HT-29 (cell line): ENCODE measurements at regions not wholly inside any gene's neighbourhood (a gene's known extent, or its start where the extent isn't known, plus 50 kb on each side); places are given as distances from the start of the nearest gene placed in this dataset.
A peak's percentile ranks its signal among the peaks of the same experiment; 100 is the strongest.

ENCODE experiments used
- DNase-seq: peaks from one replicate; pipeline ENCODE4 v3.0.0-alpha.2; 2015; ENCODE audit warnings: low spot score

- no peak for DNase-seq
Observed at GRCh38 chr2:24439971-24440340, 51.1 kb upstream of the NCOA1 start.

GRCh38 chr2:24439280-24439970, 51.6 kb upstream of the NCOA1 start:
- no peak for DNase-seq

- no peak for DNase-seq
Observed at GRCh38 chr2:24438106-24438505, 52.9 kb upstream of the NCOA1 start.

DNA sequence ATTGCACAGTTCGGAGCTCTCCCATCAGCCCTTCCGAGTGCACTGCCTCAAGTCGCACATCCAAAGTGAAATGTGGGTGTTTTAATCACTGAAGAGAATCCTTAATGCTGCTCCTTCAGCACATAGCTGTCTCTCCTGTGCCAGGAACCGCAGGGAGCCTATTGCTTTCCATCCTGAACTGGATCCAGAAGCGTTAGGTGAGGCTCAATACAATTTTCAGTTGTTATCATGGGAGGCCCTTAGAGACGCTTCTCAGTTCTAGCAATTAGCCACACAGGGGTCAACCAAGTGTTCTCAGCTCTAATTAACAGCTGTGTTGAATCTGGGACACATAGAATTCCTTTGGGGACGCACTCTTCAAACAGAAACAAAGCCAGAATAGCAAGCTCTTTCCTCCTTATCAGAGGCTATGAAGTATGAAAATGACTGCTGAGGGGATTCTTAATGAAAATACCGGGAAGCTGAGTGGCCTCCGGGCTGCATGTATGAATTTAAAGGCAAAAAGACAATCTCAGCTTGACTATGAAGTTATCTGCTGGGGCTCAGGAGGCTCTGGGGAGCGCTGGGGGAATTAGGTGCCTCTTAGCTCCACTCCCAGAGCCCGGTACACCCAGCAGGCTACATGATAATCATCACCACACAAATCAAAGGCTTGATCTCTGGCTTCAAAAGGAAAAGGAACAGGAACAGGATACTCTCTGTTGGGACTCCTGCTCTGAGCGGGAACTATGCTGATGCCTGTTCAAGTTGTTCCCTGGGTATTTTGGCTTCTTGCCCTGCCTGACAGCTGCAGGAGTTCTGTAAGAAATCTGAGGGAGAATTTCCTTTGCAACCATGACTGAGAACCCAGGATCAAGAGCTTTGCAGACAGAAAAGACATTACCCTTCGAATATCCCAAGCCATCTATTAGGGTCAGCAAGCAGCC, 55.4 kb upstream of the NCOA1 start:
- DNase-seq: no peak

DNA sequence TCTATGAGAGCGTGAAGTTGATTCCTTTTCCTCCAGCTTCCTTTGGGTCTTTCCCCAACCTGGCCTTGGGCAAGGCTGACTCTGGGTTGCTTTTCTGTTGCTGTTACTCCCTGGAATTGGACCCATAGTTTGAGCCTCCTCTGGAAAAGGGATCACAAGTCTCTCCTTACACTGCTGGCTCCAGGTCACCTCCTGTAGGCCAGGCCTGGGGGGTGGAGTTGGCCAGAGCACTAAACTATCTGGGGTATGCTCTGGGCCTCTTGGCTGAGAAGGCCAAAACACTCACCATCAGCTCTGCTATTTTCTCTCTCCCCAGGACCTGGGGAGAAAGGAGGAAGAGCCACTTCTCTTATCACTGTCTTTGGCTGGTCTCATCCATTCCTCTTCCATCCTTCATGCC, 56.5 kb upstream of the NCOA1 start:
- no peak for DNase-seq

- DNase-seq: no peak
Observed at GRCh38 chr2:24432735-24433134, 58.3 kb upstream of the NCOA1 start.

DNA sequence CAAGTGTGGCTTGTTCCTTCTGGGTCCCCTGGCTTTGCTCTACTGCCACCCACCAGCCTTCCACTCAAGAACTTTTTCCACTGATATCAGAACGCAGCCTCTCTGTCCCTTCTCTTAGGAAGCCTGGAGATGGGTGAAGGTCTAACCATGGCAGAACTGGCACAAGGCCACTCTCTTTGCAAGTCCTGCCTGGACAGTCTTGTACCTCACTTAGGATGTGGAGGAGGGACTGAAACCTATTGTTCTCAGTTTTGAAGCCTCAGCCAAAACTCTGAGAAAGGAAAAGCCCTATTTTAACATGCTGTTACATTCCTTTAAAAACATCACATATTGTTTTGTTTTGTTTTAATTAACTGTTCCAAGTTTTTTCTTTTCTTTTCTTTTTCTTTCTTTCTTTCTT, 58.9 kb upstream of the NCOA1 start:
- no peak for DNase-seq

DNA sequence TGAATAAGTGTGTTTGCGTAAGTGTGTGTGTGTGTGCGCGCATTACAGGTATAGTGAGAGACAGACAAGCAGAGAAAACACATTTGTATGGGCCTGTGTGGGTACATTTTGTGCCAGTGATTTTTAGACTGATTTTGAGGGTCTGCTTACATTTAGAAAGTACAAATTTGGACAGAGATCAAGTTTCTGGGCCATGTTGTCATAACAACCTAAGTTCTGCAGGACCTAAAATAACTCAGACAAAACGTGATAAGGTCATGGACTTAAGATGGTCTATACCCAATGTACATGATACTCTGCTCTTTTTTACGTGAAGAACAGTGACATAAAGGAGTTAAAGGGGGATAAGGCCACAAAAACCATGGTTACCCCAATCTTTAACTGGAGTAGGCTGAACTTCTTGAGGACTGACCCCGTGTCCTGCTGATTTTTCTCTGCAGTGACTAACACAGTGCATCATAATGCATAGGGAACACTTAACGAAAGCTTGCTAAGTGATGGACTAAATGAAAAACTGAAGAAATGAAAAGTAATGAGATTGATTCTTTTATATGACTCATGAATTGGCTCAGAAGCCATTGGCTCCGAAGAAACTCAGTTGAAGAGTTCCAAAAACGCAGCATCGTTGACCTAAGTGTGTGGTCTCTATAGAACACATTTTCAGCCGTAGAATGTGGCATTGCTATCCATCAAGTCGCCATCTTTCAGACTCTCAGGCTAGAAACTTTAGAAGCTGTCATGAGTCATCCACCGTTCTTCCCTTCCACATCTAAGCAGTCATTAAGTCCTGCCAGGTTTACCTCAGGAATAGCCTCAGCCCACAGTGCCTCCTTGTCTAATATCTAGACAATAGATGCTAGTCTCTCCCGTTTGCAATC, 61.6 kb upstream of the NCOA1 start:
- no peak for DNase-seq

GRCh38 chr2:24424387-24424786, 64.1 kb upstream of the ITSN2 start:
- no peak for DNase-seq

- DNase-seq: no peak
Observed at GRCh38 chr2:24423095-24423494, 62.8 kb upstream of the ITSN2 start.

DNA sequence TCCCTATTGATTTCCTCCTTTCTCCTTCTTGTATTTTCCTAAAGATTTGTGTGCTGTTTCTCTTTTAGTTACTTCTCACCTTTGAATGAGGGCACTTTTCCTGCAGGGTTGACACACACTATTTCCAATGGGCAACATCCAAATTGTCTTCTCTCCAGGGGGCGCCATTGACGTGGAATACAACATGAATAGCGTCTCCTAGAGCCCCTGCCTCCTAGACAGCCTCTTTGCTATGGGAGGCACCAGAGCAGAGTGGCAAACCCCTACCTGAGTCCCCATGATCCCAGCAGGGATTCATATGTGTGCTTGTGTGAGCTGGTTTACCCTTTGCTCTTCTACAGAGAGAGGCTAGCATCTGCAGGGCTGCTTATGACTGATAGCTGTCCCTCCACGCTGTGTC, 61.3 kb upstream of the ITSN2 start:
- DNase-seq: peak; percentile 70

- no peak for DNase-seq
Observed at GRCh38 chr2:24420373-24420772, 60.0 kb upstream of the ITSN2 start.

DNA sequence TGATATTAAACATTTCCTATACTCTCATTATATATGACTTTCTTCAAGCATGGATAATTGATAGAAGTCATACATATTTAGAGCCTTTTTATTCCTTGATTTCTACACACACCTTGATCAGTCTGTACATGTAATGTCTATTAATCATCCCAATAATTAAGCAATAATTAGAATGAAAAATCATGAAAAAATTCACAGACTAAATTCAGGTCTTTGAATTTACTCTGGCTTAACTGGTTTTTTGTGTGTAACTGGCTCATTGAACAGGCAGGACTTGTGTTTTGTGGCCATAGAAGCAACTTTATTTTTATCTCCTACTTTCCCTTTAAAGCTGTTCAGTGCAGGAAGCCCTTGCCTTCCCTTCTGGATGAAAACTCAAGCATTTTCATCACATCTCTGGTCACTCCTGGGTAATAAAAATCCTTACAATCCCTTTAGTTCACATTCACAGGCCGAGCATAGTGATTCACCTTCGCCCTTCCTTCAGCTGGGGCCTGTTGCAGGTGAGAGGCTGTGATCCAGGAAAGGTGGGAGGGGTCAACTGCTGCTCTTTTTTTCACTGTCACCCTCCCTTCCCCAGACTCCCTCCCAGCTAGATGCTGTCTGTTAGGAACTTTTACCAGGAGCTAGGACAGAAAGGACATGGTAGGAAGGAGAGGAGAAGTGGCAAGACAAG, 58.0 kb upstream of the ITSN2 start:
- no peak for DNase-seq

- DNase-seq: no peak
Observed at GRCh38 chr2:24412812-24413211, 52.5 kb upstream of the ITSN2 start.

- DNase-seq: no peak
Observed at GRCh38 chr2:24411488-24412151, 51.3 kb upstream of the ITSN2 start.

DNA sequence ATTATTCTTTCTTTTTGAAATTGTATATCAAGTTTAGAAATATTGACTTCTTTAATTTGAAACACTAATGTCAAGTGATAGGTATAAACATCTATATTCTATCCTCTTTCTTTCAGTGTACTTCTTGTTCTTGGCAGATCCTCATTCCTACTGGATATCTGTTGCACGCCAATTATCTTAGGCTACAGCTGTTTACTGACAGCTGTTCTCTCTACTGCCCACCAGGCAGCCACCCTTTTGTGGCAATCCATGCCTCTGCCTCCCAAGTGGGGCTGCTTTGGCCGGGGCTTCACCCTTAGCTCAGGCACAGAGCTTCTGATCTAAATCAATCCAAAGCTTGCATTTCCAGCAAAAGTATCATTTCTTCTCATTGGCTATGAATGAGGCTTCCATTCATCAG, 50.6 kb upstream of the ITSN2 start:
- DNase-seq: no peak

DNA sequence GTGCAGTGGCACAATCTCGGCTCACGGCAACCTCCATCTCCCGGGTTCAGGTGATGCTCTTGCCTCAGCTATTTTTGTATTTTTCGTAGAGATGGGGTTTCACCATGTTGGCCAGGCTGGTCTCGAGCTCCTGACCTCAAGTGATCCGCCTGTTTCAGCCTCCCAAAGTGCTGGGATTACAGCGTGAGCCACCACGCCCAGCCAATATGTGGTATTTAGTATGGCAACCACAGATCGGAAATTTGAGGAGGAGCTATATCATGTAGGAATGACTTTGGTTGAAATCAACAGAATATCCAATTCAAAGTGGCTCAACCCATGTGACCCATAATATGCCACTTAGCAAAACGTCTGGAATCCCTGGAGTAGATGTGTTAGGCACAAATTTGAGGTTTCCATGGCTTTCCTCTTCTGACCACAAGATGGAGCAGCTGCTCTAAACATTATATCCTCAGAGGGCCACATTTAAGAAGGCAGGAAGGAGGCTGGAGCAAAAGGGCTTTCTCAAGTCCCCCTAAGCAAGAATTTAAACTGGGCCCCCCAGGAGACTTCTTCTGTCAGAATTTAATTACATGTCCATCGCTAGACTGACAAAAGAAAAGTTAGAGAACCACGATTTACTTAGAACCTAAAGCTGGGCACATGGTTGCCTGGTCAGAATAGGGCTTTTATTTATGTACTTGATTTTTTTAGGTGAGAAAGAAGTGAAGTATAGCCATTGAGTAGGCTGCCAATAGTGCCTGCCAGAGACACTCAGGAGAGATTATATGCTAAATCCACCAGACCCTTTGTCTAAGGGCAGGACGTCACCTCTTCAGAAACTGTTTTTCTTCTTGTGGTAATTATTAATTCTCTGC, 49.6 kb upstream of the ITSN2 start:
- DNase-seq: peak; percentile 78
